BLaER1 treated with 17β-estradiol and CSF1 and Interleukin-3, amounts not matched to agents 10 nM and 100 nM (cell line): ENCODE measurements at regions not wholly inside any gene's neighbourhood (a gene's known extent, or its start where the extent isn't known, plus 50 kb on each side); places are given as distances from the start of the nearest gene placed in this dataset.
A peak's percentile ranks its signal among the peaks of the same experiment; 100 is the strongest.

ENCODE experiments used
- H3K27ac ChIP-seq, 11 experiments: shearing (Covaris generic); formaldehyde crosslinking; 2 replicates each; pipeline ENCODE4 v1.8.1; 2022
- H3K27me3 ChIP-seq, 11 experiments: shearing (Covaris generic); formaldehyde crosslinking; 2 replicates each; pipeline ENCODE4 v1.8.1; 2022
- H3K36me3 ChIP-seq, 11 experiments: shearing (Covaris generic); formaldehyde crosslinking; 2 replicates each; pipeline ENCODE4 v1.8.1; 2022
- H3K4me1 ChIP-seq, 10 experiments: shearing (Covaris generic); formaldehyde crosslinking; 2 replicates each; pipeline ENCODE4 v1.8.1; 2022
- H3K4me2 ChIP-seq, 11 experiments: shearing (Covaris generic); formaldehyde crosslinking; 2 replicates each; pipeline ENCODE4 v1.8.1; 2022
- H3K4me3 ChIP-seq, 10 experiments: shearing (Covaris generic); formaldehyde crosslinking; 2 replicates each; pipeline ENCODE4 v1.8.1; 2022
- H3K9ac ChIP-seq, 11 experiments: shearing (Covaris generic); formaldehyde crosslinking; 2 replicates each; pipeline ENCODE4 v1.8.1; 2022
- H3K9me3 ChIP-seq, 11 experiments: shearing (Covaris generic); formaldehyde crosslinking; replicated peaks in 1 of 11; 2 replicates each; pipeline ENCODE4 v1.8.1; 2022
- H4K20me1 ChIP-seq, 11 experiments: shearing (Covaris generic); formaldehyde crosslinking; 2 replicates each; pipeline ENCODE4 v1.8.1; 2022
- Cebpa-rat ChIP-seq, 11 experiments: shearing (Covaris generic); IDR thresholded peaks; 2 replicates each; pipeline ENCODE4 v1.8.1; 2022

- Histone ChIP-seq H4K20me1 (no peaks in the 10 kb centered on the region), H3K4me1 (peaks cover 40 to 64% (median 50%) of the 10 kb centered on the region in 10 experiments), H3K27me3 (peaks cover 12 to 22% (median 18%) of the 10 kb centered on the region in 11 experiments), H3K4me2 (peak overlapping the region; percentile 67 to 83 (median 76)), H3K9me3 (peaks cover 18 to 44% (median 20%) of the 10 kb centered on the region in 11 experiments), H3K9ac (peak overlapping the region in 8 of 11 experiments; percentile 3 to 61 (median 23); a peak in 5 of 22 replicates), H3K27ac (peak overlapping the region in 5 of 11 experiments; percentile 18 to 37 (median 29); a peak in 3 of 22 replicates), H3K36me3 (no peaks in the 10 kb centered on the region; a peak in 1 of 22 replicates), H3K4me3 (peak overlapping the region in 4 of 10 experiments; percentile 14 to 24 (median 16); a peak in 2 of 20 replicates)
- TF ChIP-seq Cebpa-rat (IDR thresholded peaks at IDR 0.05): no peak
These were observed 188.3 kb upstream of the ZNF618 start for GRCh38 chr9:113687680-113688371.

DNA sequence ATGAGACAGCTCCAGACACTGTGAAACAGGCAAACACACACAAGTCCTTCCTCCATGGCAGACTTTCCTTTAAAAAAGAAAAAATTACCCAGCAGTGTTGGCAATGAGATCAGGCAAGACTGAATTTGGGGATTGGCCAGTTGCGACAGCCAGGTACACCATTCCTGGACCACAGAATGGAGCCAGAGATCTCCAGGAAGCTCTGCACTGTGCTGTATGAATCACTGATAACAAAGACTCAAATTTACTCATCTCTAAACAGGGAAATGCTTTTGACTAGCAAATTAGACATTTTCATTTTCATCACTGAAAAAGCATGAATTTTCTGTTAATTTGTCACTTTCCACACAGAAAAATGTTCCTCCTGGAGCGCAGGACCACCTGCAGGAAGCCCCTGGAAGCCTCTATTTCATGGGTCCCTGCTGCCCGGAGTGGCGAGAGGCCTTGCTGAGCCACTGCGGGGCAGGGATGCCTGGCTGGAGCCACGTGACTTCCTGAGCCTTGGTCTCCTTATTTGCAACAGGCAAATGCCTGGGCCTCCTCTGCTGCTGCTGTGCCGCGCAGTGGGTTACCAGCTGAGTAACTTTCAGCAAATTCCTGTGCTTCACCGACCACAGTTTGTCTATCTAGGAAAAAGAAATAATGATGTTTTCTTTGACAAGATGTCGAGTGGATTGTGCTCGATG lies 185.9 kb upstream of the ZNF618 start:
- Histone ChIP-seq H3K4me3 (no peak overlapping the region), H3K4me1 (peaks cover 35 to 51% (median 41%) of the 10 kb centered on the region in 10 experiments), H3K27ac (peak overlapping the region in 7 of 11 experiments; percentile 1 to 42 (median 25); a peak in 9 of 22 replicates), H4K20me1 (no peaks in the 10 kb centered on the region), H3K9me3 (peaks cover 15 to 42% (median 21%) of the 10 kb centered on the region in 11 experiments), H3K9ac (peak overlapping the region in 6 of 11 experiments; percentile 4 to 41 (median 18); a peak in 4 of 22 replicates), H3K4me2 (peak overlapping the region; percentile 55 to 81 (median 65)), H3K36me3 (no peaks in the 10 kb centered on the region; a peak in 1 of 22 replicates), H3K27me3 (peaks cover 12 to 22% (median 18%) of the 10 kb centered on the region in 11 experiments)
- TF ChIP-seq Cebpa-rat (IDR thresholded peaks at IDR 0.05): no peak

DNA sequence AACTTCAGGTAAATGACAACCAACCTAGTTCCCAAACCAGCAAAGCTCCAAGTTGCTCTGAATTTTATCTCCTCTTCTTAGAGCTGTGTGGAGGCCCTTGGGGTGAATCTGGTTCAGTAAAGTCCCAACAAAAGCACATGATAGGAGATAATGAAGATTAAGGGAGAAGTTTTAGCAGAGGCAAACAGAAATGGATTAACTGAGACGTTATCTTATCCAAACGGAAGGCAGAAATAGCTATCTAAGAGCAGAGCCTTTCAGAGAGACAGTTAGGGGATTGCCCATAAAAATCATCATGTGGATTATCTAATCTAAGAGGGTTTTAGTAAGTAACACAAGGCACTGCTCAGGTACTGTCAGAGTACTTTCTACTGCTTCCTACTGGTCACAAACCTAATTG lies 183.9 kb upstream of the ZNF618 start:
- peaks cover 0 to 7% (median 0%) of the 10 kb centered on the region in 11 experiments; a peak in 1 of 22 replicates for H3K36me3 ChIP-seq
- H3K9me3 ChIP-seq: peaks cover 15 to 41% (median 22%) of the 10 kb centered on the region in 11 experiments
- no peak for TF ChIP-seq Cebpa-rat (IDR thresholded peaks at IDR 0.05)
- H3K27ac ChIP-seq: no peak overlapping the region
- no peak overlapping the region for H3K4me2 ChIP-seq
- no peak overlapping the region for H3K9ac ChIP-seq
- peaks cover 24 to 41% (median 33%) of the 10 kb centered on the region in 10 experiments for H3K4me1 ChIP-seq
- H4K20me1 ChIP-seq: no peaks in the 10 kb centered on the region
- H3K4me3 ChIP-seq: no peak overlapping the region
- H3K27me3 ChIP-seq: peaks cover 12 to 18% (median 16%) of the 10 kb centered on the region in 11 experiments

- peaks cover 9 to 20% (median 12%) of the 10 kb centered on the region in 10 experiments for H3K4me1 ChIP-seq
- TF ChIP-seq Cebpa-rat (IDR thresholded peaks at IDR 0.05): no peak
- H3K36me3 ChIP-seq: peaks cover 0 to 7% (median 0%) of the 10 kb centered on the region in 11 experiments; a peak in 2 of 22 replicates
These were observed 181.2 kb upstream of the ZNF618 start for GRCh38 chr9:113694912-113695311.

DNA sequence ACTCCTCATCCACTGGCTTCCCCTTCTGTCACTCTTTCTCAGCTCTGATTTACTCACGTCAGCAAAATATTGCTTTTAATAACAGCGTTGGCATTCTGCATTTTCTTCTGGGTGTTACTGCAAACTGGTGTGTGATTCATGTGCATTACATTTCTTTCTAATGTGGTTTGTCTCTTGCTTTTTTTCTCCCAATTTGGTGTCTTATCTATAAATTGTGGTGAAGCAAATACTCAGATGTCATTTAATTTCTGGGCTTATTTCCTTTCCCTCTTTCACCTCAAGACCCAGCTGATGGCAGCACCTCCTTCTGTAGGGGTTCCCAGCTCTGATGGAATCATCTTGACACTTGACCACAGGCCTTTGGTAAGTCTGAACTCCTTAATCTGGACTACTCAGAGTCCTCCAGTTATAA lies 180.7 kb upstream of the ZNF618 start:
- Histone ChIP-seq H3K4me2 (0 out of 22 replicates have a peak overlapping the region, but pooled peaks of 1 of the 11 experiments have one; percentile 9), H3K9me3 (peaks cover 18 to 36% (median 29%) of the 10 kb centered on the region in 11 experiments)
- TF ChIP-seq Cebpa-rat (IDR thresholded peaks at IDR 0.05): no peak

More at GRCh38 chr9:113694912-113695311, 181.2 kb upstream of the ZNF618 start:
- Histone ChIP-seq H3K9me3 (peaks cover 18 to 34% (median 29%) of the 10 kb centered on the region in 11 experiments), H3K4me2 (no peak overlapping the region), H3K4me3 (no peak overlapping the region), H4K20me1 (no peaks in the 10 kb centered on the region), H3K27me3 (no peaks in the 10 kb centered on the region), H3K27ac (no peak overlapping the region), H3K9ac (no peak overlapping the region)

DNA sequence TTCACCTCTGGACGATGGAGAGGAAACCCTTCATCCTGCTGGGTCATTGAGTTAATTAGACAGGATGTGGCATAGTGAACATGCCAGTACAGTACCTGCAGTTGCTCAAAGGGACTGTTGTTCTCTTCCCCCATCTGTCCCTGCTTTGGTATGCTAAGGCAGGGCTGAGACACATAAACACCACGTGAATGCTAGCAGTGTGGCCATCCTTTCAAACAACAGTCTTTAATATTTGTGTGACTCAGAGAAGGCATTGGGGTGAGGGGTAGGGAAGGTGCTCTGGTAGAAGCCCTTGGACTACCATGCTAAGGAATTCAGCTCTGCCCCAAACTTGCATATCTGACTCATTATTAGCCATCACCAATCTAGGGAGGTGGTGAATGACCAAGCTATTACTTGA lies 180.2 kb upstream of the ZNF618 start:
- peaks cover 0 to 10% (median 2%) of the 10 kb centered on the region in 10 experiments; a peak in 15 of 20 replicates for H3K4me1 ChIP-seq
- no peaks in the 10 kb centered on the region for H3K27me3 ChIP-seq
- peaks cover 18 to 40% (median 29%) of the 10 kb centered on the region in 11 experiments for H3K9me3 ChIP-seq
- H3K27ac ChIP-seq: no peak overlapping the region
- no peak overlapping the region for H3K4me3 ChIP-seq
- no peaks in the 10 kb centered on the region for H4K20me1 ChIP-seq
- 0 out of 22 replicates have a peak overlapping the region, but pooled peaks of 1 of the 11 experiments have one; percentile 9 for H3K4me2 ChIP-seq
- TF ChIP-seq Cebpa-rat (IDR thresholded peaks at IDR 0.05): no peak
- H3K9ac ChIP-seq: no peak overlapping the region
- peaks cover 0 to 7% (median 0%) of the 10 kb centered on the region in 11 experiments; a peak in 2 of 22 replicates for H3K36me3 ChIP-seq

More for the DNA sequence above, 180.7 kb upstream of the ZNF618 start:
- Histone ChIP-seq H3K4me1 (peaks cover 4 to 15% (median 6%) of the 10 kb centered on the region in 10 experiments), H3K36me3 (peaks cover 0 to 7% (median 0%) of the 10 kb centered on the region in 11 experiments; a peak in 2 of 22 replicates), H3K4me3 (no peak overlapping the region), H3K27ac (no peak overlapping the region), H4K20me1 (no peaks in the 10 kb centered on the region), H3K9ac (no peak overlapping the region), H3K27me3 (no peaks in the 10 kb centered on the region)

GRCh38 chr9:113701774-113702755 lies 174.0 kb upstream of the ZNF618 start:
- Histone ChIP-seq H4K20me1 (no peaks in the 10 kb centered on the region), H3K27ac (no peak overlapping the region), H3K27me3 (no peaks in the 10 kb centered on the region), H3K36me3 (peaks cover 0 to 1% (median 0%) of the 10 kb centered on the region in 11 experiments; a peak in 1 of 22 replicates), H3K9me3 (peaks cover 10 to 25% (median 13%) of the 10 kb centered on the region in 11 experiments), H3K4me1 (peaks cover 0 to 6% (median 2%) of the 10 kb centered on the region in 10 experiments; a peak in 6 of 20 replicates), H3K4me3 (no peak overlapping the region), H3K4me2 (no peak overlapping the region), H3K9ac (no peak overlapping the region)
- no peak for TF ChIP-seq Cebpa-rat (IDR thresholded peaks at IDR 0.05)
